PC-9 (cell line): ENCODE measurements at regions not wholly inside any gene's neighbourhood (a gene's known extent, or its start where the extent isn't known, plus 50 kb on each side); places are given as distances from the start of the nearest gene placed in this dataset.
A peak's percentile ranks its signal among the peaks of the same experiment; 100 is the strongest.

Experiments
- CTCF ChIP-seq: fragments of 200-600 bp; sonication (generic); conservative IDR thresholded peaks from 2 replicates; pipeline ENCODE4 v1.6.1; 2017; ENCODE audit warnings: mixed run types, antibody characterized with exemption, mild to moderate bottlenecking, moderate library complexity
- EZH2 ChIP-seq: fragments of 200-600 bp; sonication (generic); IDR thresholded peaks from 2 replicates; pipeline ENCODE4 v1.8.0; 2017; ENCODE audit warnings: antibody characterized with exemption, low read depth

DNA sequence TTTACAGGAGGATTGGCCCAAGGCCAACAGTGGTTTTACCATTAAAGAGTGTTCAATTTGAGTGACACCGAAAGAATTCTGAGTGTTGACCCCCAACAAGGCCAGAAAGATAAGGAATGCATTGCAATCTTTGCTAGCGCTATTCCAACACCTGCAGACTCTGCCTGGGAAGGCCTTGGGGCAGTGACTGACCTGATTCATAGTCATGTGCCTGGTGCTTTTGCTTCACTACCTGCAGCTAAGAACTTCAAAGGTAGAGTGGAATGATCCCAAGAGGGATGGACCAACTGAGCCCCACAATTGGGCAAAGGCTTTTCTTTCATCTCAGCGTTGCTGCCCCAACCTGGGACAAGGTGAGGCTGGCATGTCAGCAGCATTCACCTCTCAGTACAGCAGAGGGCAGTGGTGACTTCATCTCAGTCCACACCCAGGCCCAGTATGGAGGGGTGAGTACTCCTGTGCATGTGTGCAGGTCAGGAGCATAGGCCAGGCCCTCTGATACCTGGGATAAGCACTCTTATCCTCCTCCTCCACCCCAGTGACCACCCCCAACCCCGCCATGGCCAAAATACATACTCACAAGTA lies 149.6 kb upstream of the GNAO1 start:
- TF ChIP-seq CTCF: peak; percentile 62
- TF ChIP-seq EZH2: no peak
